ENCODE measurements at regions not wholly inside any gene's neighbourhood (a gene's known extent, or its start where the extent isn't known, plus 50 kb on each side); places are given as distances from the start of the nearest gene placed in this dataset.

GRCh38 chr2:154914561-154914960, 216.1 kb downstream of the KCNJ3 start:
- TF ChIP-seq CTCF (IDR thresholded peaks at IDR 0.05; ENCODE audit: low read depth, low read length) (no peak), EZH2phosphoT487 (IDR thresholded peaks at IDR 0.05; ENCODE audit: low read depth) (no peak)
